ENCODE measurements at regions not wholly inside any gene's neighbourhood (a gene's known extent, or its start where the extent isn't known, plus 50 kb on each side); places are given as distances from the start of the nearest gene placed in this dataset.
A peak's percentile ranks its signal among the peaks of the same experiment; 100 is the strongest.
"Not testable (repeated sequence)": the region's sequence is repeated elsewhere in the genome, so short reads cannot be mapped to it uniquely, and the experiment has no call there.

- not testable (repeated sequence) for DNase-seq (ENCODE audit: low spot score)
Measured at GRCh38 chr9:67133124-67133523, 140.8 kb upstream of the SPATA31A3 start.

- not testable (repeated sequence) for DNase-seq (ENCODE audit: low spot score)
Measured at GRCh38 chr9:67116761-67117160, 124.4 kb upstream of the SPATA31A3 start.

- not testable (repeated sequence) for DNase-seq (ENCODE audit: low spot score)
Measured at GRCh38 chr9:67112148-67112547, 119.8 kb upstream of the SPATA31A3 start.

- DNase-seq (ENCODE audit: low spot score) = not testable (repeated sequence)
Measured at GRCh38 chr9:67111733-67112132, 119.4 kb upstream of the SPATA31A3 start.

GRCh38 chr9:67109859-67110258, 117.5 kb upstream of the SPATA31A3 start:
- not testable (repeated sequence) for DNase-seq (ENCODE audit: low spot score)

- DNase-seq (ENCODE audit: low spot score) = not testable (repeated sequence)
Measured at GRCh38 chr9:67106659-67107058, 114.3 kb upstream of the SPATA31A3 start.

GRCh38 chr9:67102506-67103276, 110.3 kb upstream of the SPATA31A3 start:
- not testable (repeated sequence) for DNase-seq (ENCODE audit: low spot score)

- DNase-seq (ENCODE audit: low spot score) = not testable (repeated sequence)
Measured at GRCh38 chr9:67091104-67091503, 98.8 kb upstream of the SPATA31A3 start.

- DNase-seq (ENCODE audit: low spot score) = not testable (repeated sequence)
Measured at GRCh38 chr9:67086862-67087261, 94.5 kb upstream of the SPATA31A3 start.

GRCh38 chr9:67066140-67066539, 73.8 kb upstream of the SPATA31A3 start:
- DNase-seq (ENCODE audit: low spot score) = not testable (repeated sequence)

GRCh38 chr9:67058898-67059715, 66.8 kb upstream of the SPATA31A3 start:
- DNase-seq (ENCODE audit: low spot score) = peak; percentile 34
